ENCODE measurements at regions not wholly inside any gene's neighbourhood (a gene's known extent, or its start where the extent isn't known, plus 50 kb on each side); places are given as distances from the start of the nearest gene placed in this dataset.

DNA sequence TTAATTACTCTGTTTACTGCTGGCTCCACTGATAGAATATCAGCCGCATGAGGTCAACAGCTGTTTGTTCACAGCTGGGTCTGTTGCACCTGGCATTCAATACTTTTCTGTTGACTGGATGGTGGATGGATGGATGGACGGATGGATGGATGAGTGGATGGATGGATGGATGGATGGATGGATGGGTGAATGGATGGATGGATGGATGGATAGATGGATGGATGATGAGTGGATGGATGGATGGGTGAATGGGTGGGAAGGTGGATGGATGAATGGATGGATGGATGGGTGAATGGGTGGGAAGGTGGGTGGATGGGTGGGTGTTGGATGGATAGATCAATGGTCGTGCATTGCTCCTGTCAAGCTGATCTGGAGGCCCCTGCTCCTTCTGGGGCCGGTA, 422.2 kb upstream of the SULF2 start:
- H3K4me2 ChIP-seq (ENCODE audit: low read length, poor library complexity, severe bottlenecking): no peak overlapping the region
- no peaks in the 10 kb centered on the region for H3K36me3 ChIP-seq (ENCODE audit: control insufficient read depth in 1 of 2, insufficient read depth in 2 of 2, low read depth in 1 of 2, low read length in 2 of 2)
- H3K4ac ChIP-seq (ENCODE audit: low read depth in 1 of 2, low read length in 2 of 2): no peak overlapping the region
- no peak overlapping the region for H2BK15ac ChIP-seq (ENCODE audit: low read depth, poor library complexity, severe bottlenecking)
- H2BK120ac ChIP-seq (ENCODE audit: low read depth, low read length): no peak overlapping the region
- no peak overlapping the region for H3K9ac ChIP-seq (ENCODE audit: low read length)
- H2BK5ac ChIP-seq (ENCODE audit: low read depth, low read length, poor library complexity, severe bottlenecking): no peak overlapping the region
- H3K9me3 ChIP-seq (ENCODE audit: control insufficient read depth, low read length): no peaks in the 10 kb centered on the region
- no peaks in the 10 kb centered on the region for H3K4me1 ChIP-seq (ENCODE audit: control insufficient read depth, insufficient read depth, low read depth, low read length)
- H3K79me1 ChIP-seq (replicated peaks; ENCODE audit: low read length, poor library complexity, severe bottlenecking): no peaks in the 10 kb centered on the region
- no peak overlapping the region for H4K91ac ChIP-seq (ENCODE audit: low read length)
- no peak overlapping the region for H3K4me3 ChIP-seq (ENCODE audit: insufficient read depth in 1 of 2, low read depth in 1 of 2, low read length in 2 of 2)
- H3K14ac ChIP-seq (ENCODE audit: low read length in 2 of 2): no peak overlapping the region
- no peak for DNase-seq
- H3K18ac ChIP-seq (ENCODE audit: low read depth in 1 of 2, low read length in 2 of 2): no peak overlapping the region
- no peak overlapping the region for H3K27ac ChIP-seq (ENCODE audit: low read length, poor library complexity, severe bottlenecking)
- H2AFZ ChIP-seq (ENCODE audit: low read depth, low read length): no peak overlapping the region
- H4K8ac ChIP-seq (ENCODE audit: low read length): no peak overlapping the region
- no peak overlapping the region for H3K23ac ChIP-seq (ENCODE audit: low read length in 2 of 2)
- no peak overlapping the region for H2AK5ac ChIP-seq (ENCODE audit: low read length, severe bottlenecking)
- H3K27me3 ChIP-seq (ENCODE audit: control insufficient read depth in 1 of 2, insufficient read depth in 1 of 2, low read length in 2 of 2): peaks cover 10 to 71% of the 10 kb centered on the region in 2 experiments
- H2BK12ac ChIP-seq (ENCODE audit: low read length in 2 of 2): no peak overlapping the region
- WGBS: 79% methylated on average over 4 of the region's 4 CpGs

DNA sequence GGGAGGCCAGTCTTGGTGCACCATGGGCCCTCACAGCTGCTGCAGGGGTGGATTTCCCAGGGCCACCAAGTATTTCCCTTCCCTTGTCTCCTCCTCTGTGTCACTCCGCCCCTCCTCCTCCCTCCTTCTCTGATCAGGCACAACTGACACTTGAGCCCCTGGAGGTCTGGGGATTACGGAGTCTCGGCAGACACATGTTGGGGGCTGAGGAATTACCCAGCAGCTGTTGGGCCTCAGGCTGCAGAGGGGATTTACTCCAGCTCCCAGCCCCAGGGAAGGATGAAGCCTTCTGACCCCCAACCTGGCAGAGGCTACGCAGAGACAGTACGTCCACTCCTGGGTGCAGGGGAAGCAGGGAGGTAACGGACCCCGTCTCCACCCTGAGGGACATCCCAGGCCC, 420.5 kb upstream of the SULF2 start:
- Histone ChIP-seq H3K36me3 (ENCODE audit: control insufficient read depth in 1 of 2, insufficient read depth in 2 of 2, low read depth in 1 of 2, low read length in 2 of 2) (no peaks in the 10 kb centered on the region), H4K8ac (ENCODE audit: low read length) (no peak overlapping the region), H3K27ac (ENCODE audit: low read length, poor library complexity, severe bottlenecking) (no peak overlapping the region), H2BK12ac (ENCODE audit: low read length in 2 of 2) (no peak overlapping the region), H3K18ac (ENCODE audit: low read depth in 1 of 2, low read length in 2 of 2) (no peak overlapping the region), H2BK120ac (ENCODE audit: low read depth, low read length) (no peak overlapping the region), H2AK5ac (ENCODE audit: low read length, severe bottlenecking) (no peak overlapping the region), H3K4me2 (ENCODE audit: low read length, poor library complexity, severe bottlenecking) (no peak overlapping the region), H3K9ac (ENCODE audit: low read length) (no peak overlapping the region), H3K4me3 (ENCODE audit: insufficient read depth in 1 of 2, low read depth in 1 of 2, low read length in 2 of 2) (no peak overlapping the region), H2BK5ac (ENCODE audit: low read depth, low read length, poor library complexity, severe bottlenecking) (no peak overlapping the region), H3K9me3 (ENCODE audit: control insufficient read depth, low read length) (no peaks in the 10 kb centered on the region), H3K27me3 (ENCODE audit: control insufficient read depth in 1 of 2, insufficient read depth in 1 of 2, low read length in 2 of 2) (peaks cover 18 to 67% of the 10 kb centered on the region in 2 experiments), H2BK15ac (ENCODE audit: low read depth, poor library complexity, severe bottlenecking) (no peak overlapping the region), H3K23ac (ENCODE audit: low read length in 2 of 2) (no peak overlapping the region), H3K79me1 (replicated peaks; ENCODE audit: low read length, poor library complexity, severe bottlenecking) (no peaks in the 10 kb centered on the region), H3K4ac (ENCODE audit: low read depth in 1 of 2, low read length in 2 of 2) (no peak overlapping the region), H2AFZ (ENCODE audit: low read depth, low read length) (no peak overlapping the region), H4K91ac (ENCODE audit: low read length) (no peak overlapping the region), H3K14ac (ENCODE audit: low read length in 2 of 2) (no peak overlapping the region), H3K4me1 (ENCODE audit: control insufficient read depth, insufficient read depth, low read depth, low read length) (no peaks in the 10 kb centered on the region)
- DNase-seq: no peak
- WGBS: 63% methylated on average over 7 of the region's 7 CpGs

DNA sequence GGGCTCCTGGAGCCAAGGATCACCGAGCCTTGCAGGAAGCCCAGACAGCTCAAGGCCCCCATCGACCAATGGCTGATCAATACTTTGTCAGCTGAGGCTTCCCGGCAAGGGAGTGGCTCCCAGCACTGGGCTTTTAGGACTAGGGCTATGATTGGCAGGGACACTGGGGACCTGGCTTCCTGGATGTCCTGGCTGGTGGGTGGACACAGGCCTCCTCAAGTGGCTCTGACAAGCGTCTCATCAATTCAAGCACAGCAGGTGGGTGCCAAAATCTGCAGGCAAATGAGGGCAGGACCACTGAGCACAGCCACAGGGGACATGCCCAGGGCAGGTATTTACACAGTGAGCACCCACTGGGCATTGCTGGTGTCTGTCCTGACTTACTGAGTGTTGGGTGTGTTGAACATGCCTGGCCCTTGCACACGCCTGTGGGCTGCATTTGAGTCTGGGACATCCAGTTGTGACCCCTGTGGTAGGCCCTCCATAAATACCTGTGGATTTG, 420.1 kb upstream of the SULF2 start:
- H2BK12ac ChIP-seq (ENCODE audit: low read length in 2 of 2): no peak overlapping the region

DNA sequence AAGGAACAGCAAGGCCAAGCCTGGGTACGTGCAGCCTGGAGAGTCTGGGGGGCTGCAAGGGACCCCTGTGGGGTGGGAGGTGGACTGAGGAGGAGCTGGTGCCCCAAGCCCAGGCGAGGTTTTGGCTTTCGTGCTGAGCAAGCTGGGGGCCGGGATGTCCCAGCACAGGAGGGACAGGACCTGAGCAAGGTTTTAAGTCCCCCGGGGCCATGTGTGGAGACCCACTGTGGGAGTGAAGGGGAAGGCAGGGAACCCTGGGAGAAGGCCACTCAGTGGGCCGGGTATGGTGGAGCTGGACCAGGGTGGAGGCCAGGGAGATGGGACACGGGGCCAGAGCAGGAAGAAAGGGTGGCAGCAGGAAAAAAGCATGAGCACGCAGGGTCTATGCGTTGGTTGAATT, 419.2 kb upstream of the SULF2 start:
- Histone ChIP-seq H3K79me1 (replicated peaks; ENCODE audit: low read length, poor library complexity, severe bottlenecking) (no peaks in the 10 kb centered on the region), H3K27me3 (ENCODE audit: control insufficient read depth in 1 of 2, insufficient read depth in 1 of 2, low read length in 2 of 2) (peaks cover 18 to 67% of the 10 kb centered on the region in 2 experiments), H2AK5ac (ENCODE audit: low read length, severe bottlenecking) (no peak overlapping the region), H3K4me3 (ENCODE audit: insufficient read depth in 1 of 2, low read depth in 1 of 2, low read length in 2 of 2) (no peak overlapping the region), H2AFZ (ENCODE audit: low read depth, low read length) (no peak overlapping the region), H2BK12ac (ENCODE audit: low read length in 2 of 2) (no peak overlapping the region), H3K9me3 (ENCODE audit: control insufficient read depth, low read length) (no peaks in the 10 kb centered on the region), H4K91ac (ENCODE audit: low read length) (no peak overlapping the region), H3K4me2 (ENCODE audit: low read length, poor library complexity, severe bottlenecking) (no peak overlapping the region), H3K4ac (ENCODE audit: low read depth in 1 of 2, low read length in 2 of 2) (no peak overlapping the region), H2BK5ac (ENCODE audit: low read depth, low read length, poor library complexity, severe bottlenecking) (no peak overlapping the region), H2BK15ac (ENCODE audit: low read depth, poor library complexity, severe bottlenecking) (no peak overlapping the region), H2BK120ac (ENCODE audit: low read depth, low read length) (no peak overlapping the region), H3K18ac (ENCODE audit: low read depth in 1 of 2, low read length in 2 of 2) (no peak overlapping the region), H3K27ac (ENCODE audit: low read length, poor library complexity, severe bottlenecking) (no peak overlapping the region), H3K4me1 (ENCODE audit: control insufficient read depth, insufficient read depth, low read depth, low read length) (no peaks in the 10 kb centered on the region), H3K14ac (ENCODE audit: low read length in 2 of 2) (no peak overlapping the region), H3K9ac (ENCODE audit: low read length) (no peak overlapping the region), H4K8ac (ENCODE audit: low read length) (no peak overlapping the region), H3K36me3 (ENCODE audit: control insufficient read depth in 1 of 2, insufficient read depth in 2 of 2, low read depth in 1 of 2, low read length in 2 of 2) (no peaks in the 10 kb centered on the region), H3K23ac (ENCODE audit: low read length in 2 of 2) (no peak overlapping the region)
- no peak for DNase-seq
- WGBS: 89% methylated on average over 9 of the region's 9 CpGs

More for the DNA sequence above, 420.1 kb upstream of the SULF2 start:
- Histone ChIP-seq H2BK120ac (ENCODE audit: low read depth, low read length) (no peak overlapping the region), H4K8ac (ENCODE audit: low read length) (no peak overlapping the region), H3K14ac (ENCODE audit: low read length in 2 of 2) (peak overlapping the region in 1 of 2 experiments; percentile 45), H3K9me3 (ENCODE audit: control insufficient read depth, low read length) (no peaks in the 10 kb centered on the region), H3K27me3 (ENCODE audit: control insufficient read depth in 1 of 2, insufficient read depth in 1 of 2, low read length in 2 of 2) (peaks cover 18 to 67% of the 10 kb centered on the region in 2 experiments), H2AK5ac (ENCODE audit: low read length, severe bottlenecking) (no peak overlapping the region), H3K9ac (ENCODE audit: low read length) (no peak overlapping the region), H2BK15ac (ENCODE audit: low read depth, poor library complexity, severe bottlenecking) (no peak overlapping the region), H2AFZ (ENCODE audit: low read depth, low read length) (no peak overlapping the region), H3K18ac (ENCODE audit: low read depth in 1 of 2, low read length in 2 of 2) (no peak overlapping the region), H3K4me3 (ENCODE audit: insufficient read depth in 1 of 2, low read depth in 1 of 2, low read length in 2 of 2) (no peak overlapping the region), H3K4me2 (ENCODE audit: low read length, poor library complexity, severe bottlenecking) (no peak overlapping the region), H3K4me1 (ENCODE audit: control insufficient read depth, insufficient read depth, low read depth, low read length) (no peaks in the 10 kb centered on the region), H2BK5ac (ENCODE audit: low read depth, low read length, poor library complexity, severe bottlenecking) (no peak overlapping the region), H3K27ac (ENCODE audit: low read length, poor library complexity, severe bottlenecking) (no peak overlapping the region), H3K36me3 (ENCODE audit: control insufficient read depth in 1 of 2, insufficient read depth in 2 of 2, low read depth in 1 of 2, low read length in 2 of 2) (no peaks in the 10 kb centered on the region), H4K91ac (ENCODE audit: low read length) (no peak overlapping the region), H3K23ac (ENCODE audit: low read length in 2 of 2) (no peak overlapping the region), H3K79me1 (replicated peaks; ENCODE audit: low read length, poor library complexity, severe bottlenecking) (no peaks in the 10 kb centered on the region), H3K4ac (ENCODE audit: low read depth in 1 of 2, low read length in 2 of 2) (no peak overlapping the region)
- no peak for DNase-seq
- 79% methylated on average over 5 of the region's 5 CpGs for WGBS
